T47D (cell line): ENCODE measurements at regions not wholly inside any gene's neighbourhood (a gene's known extent, or its start where the extent isn't known, plus 50 kb on each side); places are given as distances from the start of the nearest gene placed in this dataset.
"Not testable (repeated sequence)": the region's sequence is repeated elsewhere in the genome, so short reads cannot be mapped to it uniquely, and the experiment has no call there.

Experiments
- DNase-seq, 2 experiments: peaks; one replicate each; pipeline versions ENCODE4 v3.0.0 to v3.0.0-alpha.2; 2011 to 2012; ENCODE audit warnings: low read depth in 1 of 2, low spot score in 1 of 2
- JUND ChIP-seq: IDR thresholded peaks from 2 replicates; pipeline ENCODE4 v1.6.1; 2012; ENCODE audit warnings: low read depth
- in situ Hi-C: cut with HindIII; loops from 2 replicates; pipeline ENCODE4 v1.10.0; 2016; ENCODE audit warnings: low sequenced_read_pairs, low pct_unique_long_range_greater_than_20kb

- peak in 1 of 2 experiments; percentile 53 for DNase-seq
- in situ Hi-C loops, result no loop called here
These were observed 63.0 kb upstream of the CD2AP start for GRCh38 chr6:47414423-47415167.

DNA sequence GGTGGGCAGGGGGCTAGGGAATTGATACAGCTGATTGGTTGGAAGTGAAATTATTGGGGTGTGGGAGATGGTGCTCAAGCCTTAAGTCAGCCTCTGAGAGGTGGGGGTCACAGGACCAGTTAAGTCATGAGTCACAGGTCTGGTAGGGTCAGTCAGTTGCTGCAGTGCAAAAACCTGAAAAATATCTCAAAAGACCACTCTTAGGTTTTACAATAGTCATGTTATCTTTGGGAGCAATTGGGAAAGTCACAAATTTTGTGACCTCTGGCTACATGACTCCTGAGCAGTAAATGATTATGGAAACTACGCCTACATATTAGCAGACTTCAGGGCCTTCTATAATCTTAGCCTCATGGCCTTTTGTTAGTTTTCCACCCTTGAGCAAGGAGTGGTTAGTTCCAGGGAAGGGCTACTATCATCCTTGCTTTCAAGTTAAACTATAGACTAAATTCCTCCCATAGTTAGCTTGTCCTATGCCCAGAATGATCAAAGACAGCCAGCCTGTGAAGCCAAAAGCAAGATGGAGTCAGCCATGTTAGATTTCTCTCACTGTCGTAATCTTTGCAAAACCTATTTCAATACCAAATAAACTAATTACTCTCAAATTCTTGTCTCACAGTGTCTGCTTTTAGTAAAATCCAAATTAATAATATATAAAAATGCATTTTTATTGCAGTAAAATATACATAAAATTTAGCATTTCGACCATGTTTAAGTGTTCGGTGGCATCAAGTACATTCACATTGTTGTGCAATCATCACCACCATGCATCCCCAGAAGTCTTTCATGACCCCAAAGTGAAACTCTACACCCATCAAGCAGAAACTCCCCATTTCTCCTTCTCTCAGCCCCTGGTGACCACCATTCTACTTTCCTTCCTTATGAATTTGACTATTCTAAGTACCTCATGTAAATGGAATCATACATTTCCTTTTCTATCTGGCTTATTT lies 60.9 kb upstream of the CD2AP start:
- no peak for TF ChIP-seq JUND
- in situ Hi-C loops, result no loop called here
- no peak for DNase-seq

More at GRCh38 chr6:47414423-47415167, 63.0 kb upstream of the CD2AP start:
- no peak for TF ChIP-seq JUND

DNA sequence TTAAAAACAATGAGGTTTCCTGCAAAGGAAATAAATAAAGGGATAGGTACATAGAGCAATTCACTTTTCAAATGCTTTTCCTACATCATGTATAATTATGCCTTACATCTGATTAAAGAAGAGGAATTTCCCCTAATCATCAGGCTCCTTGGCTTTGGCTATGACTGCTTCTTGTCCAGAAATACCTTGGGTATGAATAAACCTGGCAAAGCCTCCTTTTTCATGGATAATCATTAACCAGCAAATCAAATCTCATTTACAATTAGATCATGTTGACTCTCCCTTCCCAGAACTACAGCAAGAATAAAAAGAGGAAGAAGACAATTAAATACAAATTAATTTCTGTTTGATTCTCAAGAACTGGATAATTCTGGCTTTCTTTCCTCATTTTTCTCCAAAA lies 58.0 kb upstream of the CD2AP start:
- TF ChIP-seq JUND, result no peak
- in situ Hi-C loops, result no loop called here
- DNase-seq, result no peak

DNA sequence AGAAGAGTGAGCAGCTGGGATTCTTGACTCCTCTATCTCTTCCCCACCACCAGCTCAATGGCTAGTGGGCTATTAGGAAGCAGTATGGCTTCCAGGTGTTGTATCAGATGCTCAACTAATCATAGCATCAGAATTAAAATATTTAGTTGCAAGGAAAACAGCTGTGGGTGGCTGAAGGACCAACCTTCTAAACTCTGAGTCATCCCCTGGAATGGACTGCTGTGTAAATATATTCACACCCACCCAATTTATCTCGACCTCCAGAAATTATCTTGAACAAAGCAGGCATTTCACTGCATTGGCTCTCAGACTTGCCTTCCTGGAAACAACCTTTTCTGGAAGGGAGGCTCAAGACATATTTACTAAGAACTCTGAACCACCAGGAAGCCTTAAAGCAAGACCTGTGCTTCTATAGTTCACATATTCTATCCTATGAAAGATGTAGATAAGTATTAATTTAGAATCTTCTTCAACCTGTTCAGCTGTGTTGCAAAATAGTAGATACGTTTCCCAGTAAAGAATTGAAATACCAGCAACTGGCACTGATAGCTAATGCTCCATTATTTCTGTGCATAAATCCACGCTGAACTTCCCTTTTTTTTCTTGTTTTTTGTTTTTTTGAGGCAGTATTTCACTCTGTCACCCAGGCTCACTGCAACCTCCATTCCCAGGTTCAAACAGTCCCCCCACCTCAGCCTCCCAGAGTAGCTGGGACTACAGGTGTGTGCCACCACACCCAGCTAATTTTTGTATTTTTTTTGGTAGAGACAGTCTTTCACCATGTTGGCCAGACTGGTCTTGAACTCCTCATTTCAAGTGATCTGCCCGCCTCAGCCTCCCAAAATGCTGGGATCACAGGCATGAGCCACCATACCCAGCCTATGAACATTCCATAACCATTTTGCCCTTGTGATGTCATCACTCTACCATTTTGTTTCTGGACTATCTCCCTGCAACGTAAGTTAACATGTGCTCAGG lies 56.9 kb upstream of the CD2AP start:
- TF ChIP-seq JUND, result no peak
- DNase-seq, result no peak
- in situ Hi-C loops, result no loop called here

DNA sequence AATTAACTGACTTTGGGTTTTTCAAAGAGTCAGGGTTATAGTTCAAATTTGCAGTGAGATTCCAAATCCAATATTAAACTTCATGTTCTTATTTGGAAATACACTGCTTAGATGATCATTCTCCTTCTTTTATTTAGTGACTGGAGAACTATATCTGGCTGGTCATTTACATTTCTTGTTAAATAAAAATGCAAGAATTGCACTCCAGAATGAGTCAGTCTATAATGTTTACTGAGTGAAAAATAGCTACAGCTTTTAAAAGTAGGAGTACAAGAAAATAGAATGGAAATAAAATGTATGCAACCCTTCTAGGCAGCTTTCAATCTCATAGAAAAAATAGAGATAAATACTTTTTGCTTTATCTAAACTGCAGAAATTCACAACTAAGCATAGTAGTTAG lies 54.5 kb upstream of the CD2AP start:
- in situ Hi-C loops, result no loop called here
- no peak for TF ChIP-seq JUND
- DNase-seq, result no peak

GRCh38 chr6:47424436-47424836 lies 53.2 kb upstream of the CD2AP start:
- in situ Hi-C loops, result no loop called here
- TF ChIP-seq JUND, result no peak
- no peak for DNase-seq

GRCh38 chr6:47425724-47426123 lies 51.9 kb upstream of the CD2AP start:
- DNase-seq, in situ Hi-C loops: not testable (repeated sequence)

DNA sequence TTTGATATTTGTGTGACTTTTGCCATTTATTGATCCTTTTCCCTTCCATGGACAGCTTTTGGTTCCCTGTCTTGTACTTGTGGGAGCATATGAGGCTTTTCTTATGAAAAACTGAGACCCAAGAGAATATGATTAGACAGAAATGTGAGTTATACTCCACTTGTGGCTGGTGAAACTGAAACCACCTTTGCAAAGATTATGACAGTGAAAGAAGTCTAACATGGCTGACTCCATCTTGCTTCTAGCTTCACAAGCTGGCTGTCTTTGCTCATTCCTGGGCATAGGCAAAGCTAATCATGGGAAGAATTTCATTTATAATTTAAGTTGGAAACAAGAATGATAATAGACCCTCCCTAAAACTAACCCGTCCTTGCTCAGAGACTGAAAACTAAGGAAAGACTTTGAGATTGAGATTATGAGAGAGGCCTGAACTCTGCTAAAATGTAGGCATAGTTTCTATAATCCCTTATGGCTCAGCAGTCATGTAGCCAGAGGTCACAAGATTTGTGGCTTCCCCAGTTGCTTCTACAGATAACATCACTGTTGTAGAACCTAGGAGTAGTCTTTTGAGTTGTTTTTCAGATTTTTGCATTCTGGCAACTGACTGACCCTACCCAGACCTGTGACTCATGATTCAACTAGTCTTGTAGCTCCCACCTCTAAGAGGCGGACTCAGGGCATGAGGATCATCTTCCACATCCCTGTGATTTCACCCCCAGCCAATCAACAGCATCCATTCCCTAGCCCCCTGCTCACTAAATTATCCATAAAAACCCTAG lies 50.9 kb upstream of the CD2AP start:
- DNase-seq, result no peak
- no peak for TF ChIP-seq JUND
- in situ Hi-C loops, result no loop called here

- in situ Hi-C loops, result no loop called here
- DNase-seq, result no peak
- TF ChIP-seq JUND, result no peak
These were observed 49.9 kb upstream of the CD2AP start for GRCh38 chr6:47427680-47428079.
